GM21825 (cell line): ENCODE measurements at regions not wholly inside any gene's neighbourhood (a gene's known extent, or its start where the extent isn't known, plus 50 kb on each side); places are given as distances from the start of the nearest gene placed in this dataset.

Source experiments
- ATAC-seq: cut with Tn5 transposase; IDR thresholded peaks from one replicate; pipeline ENCODE4 v1.9.1; 2021; ENCODE audit warnings: mild to moderate bottlenecking, moderate library complexity; ENCODE audit not compliant: unreplicated experiment

- no peak for ATAC-seq
Measured at GRCh38 chr2:177138823-177139222, 73.8 kb upstream of the HNRNPA3 start.

GRCh38 chr2:177141866-177142265 lies 70.7 kb upstream of the HNRNPA3 start:
- ATAC-seq: no peak

DNA sequence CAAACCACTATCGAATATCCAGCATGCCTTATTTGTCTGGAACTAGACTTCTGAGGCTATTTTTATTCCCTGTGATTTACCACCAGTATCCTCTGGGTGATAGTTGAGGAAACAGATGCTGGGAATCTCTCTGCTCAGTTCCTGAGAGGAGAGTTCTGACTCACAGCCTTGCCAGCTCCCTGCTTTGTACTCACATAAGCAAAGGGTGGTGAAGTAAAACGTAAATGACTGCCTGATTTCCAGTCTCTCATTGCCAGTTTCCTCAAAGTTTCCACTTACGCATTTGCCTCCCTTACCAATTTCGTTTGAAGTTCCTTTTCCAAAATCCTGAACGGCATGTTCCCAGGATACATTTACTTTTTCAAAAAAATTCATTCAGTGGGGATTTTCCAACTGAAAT lies 69.2 kb upstream of the HNRNPA3 start:
- no peak for ATAC-seq

DNA sequence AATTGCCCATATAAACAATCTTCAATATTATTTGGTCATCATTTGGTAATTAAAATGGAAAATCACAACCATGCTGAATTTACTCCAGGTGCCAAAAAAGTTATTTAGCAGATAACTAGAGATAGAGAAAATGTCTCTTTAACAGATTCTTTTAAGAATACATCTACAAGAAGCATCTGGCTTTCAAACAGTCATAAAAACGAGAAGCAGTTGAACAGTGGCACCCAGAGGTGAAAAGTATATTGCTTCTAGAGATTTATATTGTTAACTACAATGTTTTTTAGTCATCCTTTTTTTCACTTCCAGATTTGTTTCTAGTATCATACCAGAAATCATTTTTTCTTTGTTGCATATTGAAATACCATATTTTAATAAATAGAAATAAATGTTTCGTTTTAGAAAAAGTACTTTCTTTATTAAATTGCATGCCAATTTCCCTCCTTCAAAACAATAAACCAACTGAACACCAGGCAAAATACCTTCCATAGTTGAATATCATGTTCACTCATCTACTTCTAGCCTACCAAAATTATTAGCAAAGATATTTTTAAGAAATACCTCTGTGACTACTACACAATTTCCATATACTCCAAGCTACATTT lies 65.4 kb upstream of the HNRNPA3 start:
- ATAC-seq: peak; percentile 39

GRCh38 chr2:177147834-177148445 lies 64.7 kb upstream of the HNRNPA3 start:
- no peak for ATAC-seq

DNA sequence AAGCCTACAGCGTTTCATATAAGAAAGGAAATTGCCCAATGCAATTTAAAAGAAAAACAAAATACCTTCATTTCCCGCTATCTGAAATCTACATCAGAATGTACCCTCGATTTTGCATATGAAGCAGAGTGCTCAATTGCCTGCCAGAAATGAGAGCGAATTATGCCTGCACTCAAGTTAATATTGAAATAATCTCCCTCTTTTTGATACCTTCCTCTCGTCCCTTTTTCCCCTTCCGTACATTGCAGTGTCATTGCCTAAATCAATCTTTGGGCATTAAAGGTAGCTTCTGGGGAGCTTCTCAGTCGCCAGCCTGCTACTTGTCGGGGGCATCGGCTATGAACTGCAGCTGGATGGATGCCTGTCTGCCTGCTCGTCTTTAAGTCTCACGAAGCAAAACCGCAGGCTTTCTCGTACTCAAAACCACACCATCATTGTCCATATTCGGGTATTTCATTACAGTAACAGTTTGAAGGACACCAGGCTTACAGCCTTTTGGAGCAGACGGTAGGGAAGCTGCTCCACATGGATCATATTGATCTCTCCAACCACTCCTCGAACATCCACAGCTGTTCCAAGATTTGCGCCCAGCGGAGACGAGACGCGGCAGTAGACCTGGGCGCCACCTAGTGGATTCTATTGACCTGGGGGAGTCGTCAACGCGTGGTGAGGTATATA lies 64.0 kb upstream of the HNRNPA3 start:
- peak; percentile 91 for ATAC-seq

DNA sequence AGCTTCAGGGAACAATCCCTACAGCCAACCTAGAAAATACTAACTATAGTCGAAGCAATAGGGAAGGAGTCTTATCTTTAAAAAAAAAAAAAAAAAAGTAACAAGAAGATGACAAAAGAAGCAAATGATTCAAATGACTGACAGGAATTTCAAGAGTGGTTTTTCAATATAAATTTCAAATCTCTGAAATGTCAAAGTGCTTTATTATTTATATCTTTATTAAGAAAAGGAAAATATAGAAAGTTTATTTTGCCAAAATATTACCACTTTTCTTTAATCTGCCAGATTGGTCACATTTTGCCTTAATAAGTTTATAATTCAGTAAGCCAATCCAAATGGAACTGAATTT lies 63.5 kb upstream of the HNRNPA3 start:
- no peak for ATAC-seq

- ATAC-seq: no peak
Measured at GRCh38 chr2:177153805-177154204, 58.8 kb upstream of the HNRNPA3 start.

DNA sequence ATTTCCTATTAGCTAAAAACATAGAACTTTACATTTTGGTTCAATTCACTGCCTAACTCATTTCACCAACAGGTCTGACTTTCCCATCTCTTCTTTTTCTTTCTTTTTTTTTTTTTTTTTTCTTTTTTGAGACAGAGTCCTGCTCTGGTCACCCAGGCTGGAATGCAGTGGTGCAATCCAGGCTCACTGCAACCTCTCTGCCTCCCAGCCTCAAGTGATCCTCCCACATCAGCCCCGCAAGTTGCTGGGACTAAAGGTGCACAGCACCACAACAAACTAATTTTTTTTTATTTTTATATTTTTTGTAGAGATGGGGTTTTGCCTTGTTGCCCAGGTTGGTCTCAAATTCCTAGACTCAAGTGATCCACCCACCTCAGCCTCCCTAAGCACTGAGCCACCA lies 57.8 kb upstream of the HNRNPA3 start:
- ATAC-seq: no peak

DNA sequence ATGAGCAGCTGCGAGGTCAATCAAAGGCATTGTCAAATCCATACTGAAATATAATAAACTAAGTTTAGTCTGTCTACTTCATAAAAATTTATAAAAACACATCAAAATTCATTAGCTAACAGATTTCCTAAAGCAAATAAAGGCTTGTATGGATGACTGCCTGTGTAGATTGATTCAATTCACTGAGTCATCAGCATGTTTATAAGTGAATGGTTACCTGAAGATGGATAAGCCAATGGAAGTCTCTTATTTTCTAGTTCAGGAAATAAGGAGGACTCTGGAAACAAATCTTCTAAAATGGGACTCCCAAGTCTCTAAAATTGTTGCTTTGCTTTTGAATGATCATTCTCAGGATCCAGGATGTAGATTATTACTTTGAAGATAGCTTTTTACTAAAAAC lies 57.0 kb upstream of the HNRNPA3 start:
- ATAC-seq: no peak

DNA sequence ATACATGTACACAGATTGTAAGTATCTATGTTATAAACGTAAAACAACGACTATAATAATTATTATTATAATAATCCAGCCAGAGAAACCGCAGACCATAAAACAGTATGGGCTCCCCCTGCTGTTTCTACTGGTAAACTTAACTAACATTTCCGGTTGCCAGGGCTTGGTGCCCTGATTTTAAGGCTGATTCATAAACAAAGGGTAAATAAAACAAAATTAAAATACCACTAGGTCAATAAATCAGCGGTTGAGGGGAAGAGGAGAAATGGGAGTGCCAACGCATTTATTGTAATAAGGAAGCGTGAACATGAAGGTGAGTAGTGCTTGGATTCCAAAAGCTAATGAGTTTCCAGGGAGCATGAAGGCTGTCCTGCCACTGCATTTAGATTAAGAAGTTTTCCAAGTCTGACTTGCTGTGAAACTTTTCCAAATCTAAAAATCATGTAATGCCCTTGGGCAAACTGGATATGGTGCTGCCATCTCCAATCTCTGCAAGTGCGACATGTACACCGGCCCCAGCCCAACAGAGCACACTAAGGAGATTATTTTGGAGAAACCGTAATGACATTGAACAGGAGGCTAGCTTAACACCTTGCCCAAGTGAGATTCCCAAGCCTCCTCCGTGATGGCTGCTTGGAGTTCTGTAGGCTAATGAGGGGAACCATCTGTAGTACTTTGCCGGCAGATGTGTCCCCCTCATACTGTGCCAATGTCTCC lies 50.7 kb upstream of the HNRNPA3 start:
- no peak for ATAC-seq
